OCI-LY1 (cell line): ENCODE measurements at regions not wholly inside any gene's neighbourhood (a gene's known extent, or its start where the extent isn't known, plus 50 kb on each side); places are given as distances from the start of the nearest gene placed in this dataset.

Experiments used
- H2AFZ ChIP-seq: fragments of 200-600 bp; sonication (generic), shearing (Covaris generic); 2 replicates; pipeline ENCODE4 v1.6.0; 2014; ENCODE audit warnings: antibody characterized with exemption, mild to moderate bottlenecking, low read length
- H3F3A ChIP-seq: fragments of 200-600 bp; sonication (generic), shearing (Covaris generic); 2 replicates; pipeline ENCODE4 v1.6.0; 2014; ENCODE audit warnings: mild to moderate bottlenecking, antibody characterized with exemption, low read length, moderate library complexity; ENCODE audit not compliant: insufficient read depth
- H3K27ac ChIP-seq: fragments of 200-600 bp; sonication (generic); 2 replicates; pipeline ENCODE4 v1.5.1; 2014; ENCODE audit warnings: low read length, mixed run types, mild to moderate bottlenecking, low read depth; ENCODE audit not compliant: poor library complexity, severe bottlenecking
- H3K27me3 ChIP-seq: fragments of 200-600 bp; sonication (generic); 2 replicates; pipeline ENCODE4 v1.6.0; 2014; ENCODE audit warnings: antibody characterized with exemption, mild to moderate bottlenecking, low read length, moderate library complexity; ENCODE audit not compliant: insufficient read depth
- H3K36me3 ChIP-seq: fragments of 200-600 bp; sonication (generic); 2 replicates; pipeline ENCODE4 v1.6.1; 2014; ENCODE audit warnings: mild to moderate bottlenecking, antibody characterized with exemption, low read length, moderate library complexity, mixed read lengths; ENCODE audit not compliant: insufficient read depth
- H3K4me1 ChIP-seq: fragments of 200-600 bp; sonication (generic); 2 replicates; pipeline ENCODE4 v1.5.1; 2014; ENCODE audit warnings: mild to moderate bottlenecking, low read length, moderate library complexity; ENCODE audit not compliant: insufficient read depth, severe bottlenecking
- H3K4me2 ChIP-seq: fragments of 200-600 bp; sonication (generic), shearing (Covaris generic); 2 replicates; pipeline ENCODE4 v1.6.1; 2014; ENCODE audit warnings: low read length
- H3K4me3 ChIP-seq: fragments of 200-600 bp; sonication (generic); 2 replicates; pipeline ENCODE4 v1.5.1; 2014; ENCODE audit warnings: low read length, low read depth, mild to moderate bottlenecking, mixed read lengths; ENCODE audit not compliant: poor library complexity, severe bottlenecking
- H3K79me2 ChIP-seq: fragments of 200-600 bp; shearing (Covaris generic); 2 replicates; pipeline ENCODE4 v1.6.1; 2016; ENCODE audit warnings: mixed run types, low read length, mixed read lengths; ENCODE audit not compliant: insufficient read depth
- H3K9ac ChIP-seq: fragments of 200-600 bp; sonication (generic), shearing (Covaris generic); 2 replicates; pipeline ENCODE4 v1.6.1; 2014; ENCODE audit warnings: mild to moderate bottlenecking, low read length, mixed read lengths
- H3K9me2 ChIP-seq: fragments of 200-600 bp; sonication (generic), shearing (Covaris generic); 2 replicates; pipeline ENCODE4 v1.6.1; 2014; ENCODE audit warnings: low read depth, mild to moderate bottlenecking, low read length, mixed read lengths
- H3K9me3 ChIP-seq: fragments of 200-600 bp; shearing (Covaris generic); 2 replicates; pipeline ENCODE4 v1.6.1; 2014; ENCODE audit warnings: low read length, mixed read lengths
- H4K20me1 ChIP-seq: fragments of 200-600 bp; sonication (generic), shearing (Covaris generic); 2 replicates; pipeline ENCODE4 v1.6.0; 2016; ENCODE audit warnings: mild to moderate bottlenecking, low read length; ENCODE audit not compliant: insufficient read depth
- CTCF ChIP-seq: fragments of 200-600 bp; sonication (generic), shearing (Covaris generic); IDR thresholded peaks from 2 replicates; pipeline ENCODE4 v1.5.1; 2017; ENCODE audit warnings: mild to moderate bottlenecking, antibody characterized with exemption, low read length, moderate library complexity, mixed read lengths
- EZH2 ChIP-seq: fragments of 200-600 bp; sonication (generic), shearing (Covaris generic); IDR thresholded peaks from 2 replicates; pipeline ENCODE4 v1.8.0; 2017; ENCODE audit warnings: borderline replicate concordance, mixed run types, mild to moderate bottlenecking, antibody characterized with exemption, low read length, moderate library complexity, mixed read lengths

DNA sequence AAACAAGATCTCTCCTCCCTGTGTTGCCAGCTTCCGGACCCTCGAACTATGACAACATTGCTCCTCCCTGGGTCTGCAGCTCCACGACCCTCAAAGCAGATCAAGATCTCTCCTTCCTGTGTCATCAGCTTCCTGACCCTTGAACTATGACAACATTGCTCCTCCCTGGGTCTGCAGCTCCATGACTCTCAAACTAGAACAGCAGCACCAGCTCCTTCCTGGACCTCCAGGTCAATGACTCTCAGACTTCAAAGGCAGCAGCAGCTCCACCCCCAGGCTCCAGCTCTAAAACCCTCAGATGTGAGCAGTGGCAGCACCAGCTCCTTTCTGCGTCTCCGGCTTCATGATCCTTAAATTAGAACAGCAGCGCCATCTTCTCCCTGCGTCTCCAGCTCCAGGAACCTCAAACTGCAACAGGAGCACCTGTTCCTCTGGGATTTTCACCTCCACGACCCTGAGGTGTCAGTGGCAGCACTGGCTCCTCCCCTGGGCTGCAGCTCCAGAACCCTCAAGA is 341.0 kb upstream of the SULF2 start:
- H3K27ac ChIP-seq: no peak overlapping the region
- H3K4me3 ChIP-seq: no peak overlapping the region
- H3K36me3 ChIP-seq: no peaks in the 10 kb centered on the region
- H2AFZ ChIP-seq: no peak overlapping the region
- no peaks in the 10 kb centered on the region for H3F3A ChIP-seq
- TF ChIP-seq EZH2 (no peak), CTCF (no peak)
- H3K9me2 ChIP-seq: no peaks in the 10 kb centered on the region
- no peaks in the 10 kb centered on the region for H3K79me2 ChIP-seq
- no peak overlapping the region for H3K4me2 ChIP-seq
- no peak overlapping the region for H3K9ac ChIP-seq
- H3K9me3 ChIP-seq: no peaks in the 10 kb centered on the region
- H3K4me1 ChIP-seq: no peaks in the 10 kb centered on the region
- H4K20me1 ChIP-seq: no peaks in the 10 kb centered on the region
- no peaks in the 10 kb centered on the region; the same call in 1 of the 2 replicates for H3K27me3 ChIP-seq

GRCh38 chr20:48124960-48125359 is 339.7 kb upstream of the SULF2 start:
- no peak overlapping the region for H3K4me3 ChIP-seq
- no peaks in the 10 kb centered on the region for H4K20me1 ChIP-seq
- no peaks in the 10 kb centered on the region for H3K9me2 ChIP-seq
- no peaks in the 10 kb centered on the region for H3K36me3 ChIP-seq
- no peak overlapping the region for H3K9ac ChIP-seq
- no peak overlapping the region for H3K4me2 ChIP-seq
- no peak overlapping the region for H2AFZ ChIP-seq
- no peaks in the 10 kb centered on the region for H3K4me1 ChIP-seq
- H3K27me3 ChIP-seq: no peaks in the 10 kb centered on the region; the same call in 1 of the 2 replicates
- TF ChIP-seq CTCF (no peak), EZH2 (no peak)
- no peak overlapping the region for H3K27ac ChIP-seq
- no peaks in the 10 kb centered on the region for H3K9me3 ChIP-seq
- H3F3A ChIP-seq: no peaks in the 10 kb centered on the region
- no peaks in the 10 kb centered on the region for H3K79me2 ChIP-seq

DNA sequence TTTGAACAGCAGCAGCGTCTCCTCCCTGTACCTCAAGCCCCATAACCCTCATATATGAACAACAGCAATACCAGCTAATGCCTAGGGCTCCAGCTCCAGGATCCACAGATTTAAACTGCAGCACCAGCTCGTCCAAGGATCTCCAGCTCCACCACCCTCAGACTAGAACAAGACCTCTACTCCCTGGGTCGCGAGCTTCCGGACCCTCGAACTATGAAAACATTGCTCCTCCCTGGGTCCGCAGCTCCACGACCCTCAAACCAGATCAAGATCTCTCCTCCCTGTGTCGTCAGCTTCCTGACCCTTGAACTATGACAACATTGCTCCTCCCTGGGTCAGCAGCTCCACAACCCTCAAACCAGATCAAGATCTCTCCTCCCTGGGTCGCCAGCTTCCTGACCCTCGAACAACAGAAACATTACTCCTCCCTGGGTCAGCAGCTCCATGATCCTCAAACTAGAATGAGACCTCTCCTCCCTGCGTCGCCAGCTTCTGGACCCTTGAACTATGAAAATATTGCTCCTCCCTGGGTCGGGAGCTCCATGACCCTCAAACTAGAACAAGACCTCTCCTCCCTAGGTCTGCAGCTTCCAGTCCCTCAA is 339.0 kb upstream of the SULF2 start:
- Histone ChIP-seq H3K27ac (no peak overlapping the region), H3F3A (no peaks in the 10 kb centered on the region), H3K4me1 (no peaks in the 10 kb centered on the region), H4K20me1 (no peaks in the 10 kb centered on the region), H3K9me3 (no peaks in the 10 kb centered on the region), H3K36me3 (no peaks in the 10 kb centered on the region), H3K9me2 (no peaks in the 10 kb centered on the region), H3K27me3 (no peaks in the 10 kb centered on the region), H3K79me2 (no peaks in the 10 kb centered on the region), H3K4me3 (no peak overlapping the region), H2AFZ (no peak overlapping the region), H3K4me2 (no peak overlapping the region), H3K9ac (no peak overlapping the region)
- TF ChIP-seq CTCF (no peak), EZH2 (no peak)
